K562 (cell line): ENCODE measurements at regions not wholly inside any gene's neighbourhood (a gene's known extent, or its start where the extent isn't known, plus 50 kb on each side); places are given as distances from the start of the nearest gene placed in this dataset.

Experiments
- ATAC-seq: fragments of 200-7000 bp; cut with Tn5 transposase; 3 replicates; pipeline ENCODE4 v1.9.1; 2020; ENCODE audit warnings: moderate library complexity
- BruUV-seq: library from RNA; stranded (reverse); fragments of 400-500 nt; replicated peaks from 2 replicates; lab custom pipeline; 2021; lab: Mats Ljungman, UMichigan
- CTCF ChIA-PET: fragments of 300-600 bp; formaldehyde crosslinking; extraction: SDS; loops from one replicate; lab custom pipeline; 2021; ENCODE audit warnings: low intra/inter-chr PET ratio; lab: Yijun Ruan, JAX
- POLR2A ChIA-PET: fragments of 300-600, 350-650 bp; sonication (Branson Sonifier 250); formaldehyde crosslinking; extraction: SDS; loops from one replicate; lab custom pipeline; 2021; ENCODE audit warnings: antibody characterized with exemption, inconsistent platforms; lab: Yijun Ruan, JAX
- DNase-seq, 4 experiments: peaks; one replicate each; pipeline versions ENCODE4 v3.0.0 to v3.0.0-alpha.2; 2011 to 2018; ENCODE audit warnings: low spot score in 3 of 4, mixed read lengths in 3 of 4; ENCODE audit errors: extremely low read depth in 1 of 4
- FAIRE-seq: peaks from 2 replicates; lab custom pipeline; 2011; peaks lifted over from hg19 to GRCh38; lab: Jason Lieb, UNC
- H2AFZ ChIP-seq: 2 replicates; pipeline ENCODE4 v1.6.0; 2011; ENCODE audit warnings: low read depth, low read length, control low read depth, inconsistent platforms
- H3K27ac ChIP-seq: fragments of 200-600 bp; 3 replicates; pipeline ENCODE4 v1.8.0; 2011; ENCODE audit warnings: low read depth, mild to moderate bottlenecking, control low read depth, inconsistent platforms, low read length, moderate library complexity, mixed read lengths; ENCODE audit errors: extremely low read depth
- H3K27me3 ChIP-seq, 2 experiments: fragments of 300-600 bp in 1 of 2; 2 replicates in 1 of 2; 3 replicates in 1 of 2; pipeline versions ENCODE4 v1.6.0 to v1.8.0; 2011; ENCODE audit warnings: inconsistent platforms in 2 of 2, low read length in 2 of 2, mild to moderate bottlenecking in 1 of 2, mixed read lengths in 1 of 2, moderate library complexity in 1 of 2; ENCODE audit not compliant: control insufficient read depth in 2 of 2, insufficient read depth in 2 of 2
- H3K36me3 ChIP-seq: fragments of 300-600 bp; 3 replicates; pipeline ENCODE4 v1.8.0; 2011; ENCODE audit warnings: mild to moderate bottlenecking, low read length, inconsistent platforms; ENCODE audit not compliant: control insufficient read depth, insufficient read depth
- H3K4me1 ChIP-seq, 2 experiments: fragments of 200-600 bp in 1 of 2; replicated peaks in 1 of 2; 2 replicates in 1 of 2; 3 replicates in 1 of 2; pipeline versions ENCODE4 v1.5.1 to v1.8.0; 2011; ENCODE audit warnings: inconsistent platforms in 2 of 2, low read length in 2 of 2, mild to moderate bottlenecking in 1 of 2, mixed read lengths in 1 of 2, moderate library complexity in 1 of 2; ENCODE audit not compliant: control insufficient read depth in 2 of 2, insufficient read depth in 2 of 2
- H3K4me2 ChIP-seq: 2 replicates; pipeline ENCODE4 v1.6.1; 2011; ENCODE audit warnings: low read length, control low read depth, inconsistent platforms, mixed read lengths; ENCODE audit not compliant: insufficient read depth
- H3K4me3 ChIP-seq: fragments of 200-600 bp; sonication (generic), shearing (Covaris generic); 2 replicates; pipeline ENCODE4 v1.5.1; 2016; ENCODE audit warnings: control low read depth, inconsistent platforms
- H3K79me2 ChIP-seq: fragments of 200-600 bp; 3 replicates; pipeline ENCODE4 v1.8.0; 2011; ENCODE audit warnings: low read length, inconsistent platforms; ENCODE audit not compliant: control insufficient read depth, insufficient read depth
- H3K9ac ChIP-seq, 2 experiments: 2 replicates each; pipeline versions ENCODE4 v1.6.0 to v1.6.1; 2011; ENCODE audit warnings: low read depth in 2 of 2, low read length in 2 of 2, control low read depth in 1 of 2, inconsistent platforms in 1 of 2, mild to moderate bottlenecking in 1 of 2, mixed read lengths in 1 of 2; ENCODE audit not compliant: insufficient read depth in 1 of 2
- H3K9me1 ChIP-seq: one replicate; pipeline ENCODE4 v1.6.0; 2011; ENCODE audit warnings: inconsistent platforms, mild to moderate bottlenecking, low read length, moderate library complexity; ENCODE audit not compliant: control insufficient read depth, insufficient read depth
- H3K9me3 ChIP-seq: replicated peaks from 2 replicates; pipeline ENCODE4 v1.5.1; 2011; ENCODE audit warnings: low read depth, low read length, inconsistent platforms; ENCODE audit not compliant: control insufficient read depth, insufficient read depth
- H4K20me1 ChIP-seq: replicated peaks from 2 replicates; pipeline ENCODE4 v1.6.1; 2011; ENCODE audit warnings: low read length, inconsistent platforms, mixed read lengths; ENCODE audit not compliant: control insufficient read depth, insufficient read depth
- ARHGAP35 ChIP-seq: fragments of 450-650 bp; IDR thresholded peaks from 2 replicates; pipeline ENCODE4 v1.6.1; 2018; ENCODE audit not compliant: partially characterized antibody
- ASH1L ChIP-seq: fragments of 450-650 bp; IDR thresholded peaks from 2 replicates; pipeline ENCODE4 v1.6.1; 2018; ENCODE audit warnings: borderline replicate concordance, mild to moderate bottlenecking, low read depth; ENCODE audit not compliant: partially characterized antibody
- EGR1 ChIP-seq: fragments of 450-650 bp; conservative IDR thresholded peaks from 2 replicates; pipeline ENCODE4 v1.6.1; 2017; ENCODE audit warnings: mild to moderate bottlenecking
- ESRRB ChIP-seq: fragments of 250-450 bp; sonication (Bioruptor Pico); IDR thresholded peaks from 2 replicates; pipeline ENCODE4 v1.5.0; 2020; ENCODE audit warnings: mild to moderate bottlenecking, moderate library complexity, borderline replicate concordance
- ETV5 ChIP-seq: sonication (generic); formaldehyde crosslinking; IDR thresholded peaks from 2 replicates; pipeline ENCODE4 v1.4.0; 2020; ENCODE audit warnings: low read depth, mild to moderate bottlenecking, missing genetic modification reagents
- GABPB1 ChIP-seq: sonication (generic); formaldehyde crosslinking; IDR thresholded peaks from 2 replicates; pipeline ENCODE4 v1.8.0; 2022; ENCODE audit warnings: mild to moderate bottlenecking, missing genetic modification reagents
- HBP1 ChIP-seq: fragments of 450-650 bp; formaldehyde crosslinking; IDR thresholded peaks from 2 replicates; pipeline ENCODE4 v1.4.0; 2022; ENCODE audit warnings: missing genetic modification characterization
- HDAC8 ChIP-seq: fragments of 450-650 bp; IDR thresholded peaks from 2 replicates; pipeline ENCODE4 v1.6.1; 2016; ENCODE audit warnings: mild to moderate bottlenecking, missing genetic modification characterization, moderate library complexity, missing compliant biosample characterization
- HOMEZ ChIP-seq: fragments of 250-450 bp; sonication (Bioruptor Pico); IDR thresholded peaks from 2 replicates; pipeline ENCODE4 v1.4.0; 2020; ENCODE audit warnings: mild to moderate bottlenecking, moderate library complexity
- PML ChIP-seq: IDR thresholded peaks from 2 replicates; pipeline ENCODE4 v1.6.1; 2012; ENCODE audit warnings: low read length, inconsistent platforms
- SIN3B ChIP-seq: fragments of 450-650 bp; IDR thresholded peaks from 2 replicates; pipeline ENCODE4 v1.6.1; 2017; ENCODE audit warnings: low read depth, mild to moderate bottlenecking, moderate library complexity
- YY1 ChIP-seq, 3 experiments: IDR thresholded peaks; 2 replicates each; pipeline ENCODE4 v1.6.1; 2011; ENCODE audit warnings: low read length in 2 of 3, mild to moderate bottlenecking in 2 of 3, moderate library complexity in 2 of 3, borderline replicate concordance in 1 of 3, control low read depth in 1 of 3, low read depth in 1 of 3; ENCODE audit not compliant: insufficient read depth in 3 of 3, insufficient replicate concordance in 2 of 3, control insufficient read depth in 1 of 3, insufficient read length in 1 of 3; ENCODE audit errors: extremely low read depth in 1 of 3
- ZFP1 ChIP-seq: fragments of 450-650 bp; formaldehyde crosslinking; IDR thresholded peaks from 2 replicates; pipeline ENCODE4 v1.4.0; 2020; ENCODE audit warnings: mild to moderate bottlenecking, mixed read lengths
- ZNF354B ChIP-seq: fragments of 250-450 bp; sonication (Bioruptor Pico); IDR thresholded peaks from 2 replicates; pipeline ENCODE4 v1.4.0; 2020
- WGBS: fragments of 100-300 bp; shearing (Covaris generic); methylation state at CpG from one replicate; pipeline ENCODE4 v1.1.6; 2016; ENCODE audit warnings: low coverage, mixed read lengths; ENCODE audit not compliant: insufficient coverage; ENCODE audit errors: missing lambda C conversion rate; 5-methylcytosine and 5-hydroxymethylcytosine counted together
- in situ Hi-C: fragments of 300-500 bp; cut with MboI; formaldehyde crosslinking; loops from 4 replicates; pipeline ENCODE4 v1.15.0; 2018; ENCODE audit warnings: inconsistent platforms, mixed read lengths
- intact Hi-C: fragments of 100-400 bp; cut with micrococcal nuclease; formaldehyde crosslinking; loops from 2 replicates; pipeline ENCODE4 v1.14.2; 2022
- TF ChIP-seq, protein P1 (sequence below): fragments of 450-650 bp; IDR thresholded peaks from 2 replicates; pipeline ENCODE4 v1.6.1; 2016; ENCODE audit warnings: low read depth, mild to moderate bottlenecking, moderate library complexity
- TF ChIP-seq, protein P2 (sequence below): fragments of 200-800 bp; sonication (Bioruptor generic); IDR thresholded peaks from 2 replicates; pipeline ENCODE4 v1.6.1; 2017; ENCODE audit warnings: missing genetic modification characterization, missing compliant biosample characterization

DNA sequence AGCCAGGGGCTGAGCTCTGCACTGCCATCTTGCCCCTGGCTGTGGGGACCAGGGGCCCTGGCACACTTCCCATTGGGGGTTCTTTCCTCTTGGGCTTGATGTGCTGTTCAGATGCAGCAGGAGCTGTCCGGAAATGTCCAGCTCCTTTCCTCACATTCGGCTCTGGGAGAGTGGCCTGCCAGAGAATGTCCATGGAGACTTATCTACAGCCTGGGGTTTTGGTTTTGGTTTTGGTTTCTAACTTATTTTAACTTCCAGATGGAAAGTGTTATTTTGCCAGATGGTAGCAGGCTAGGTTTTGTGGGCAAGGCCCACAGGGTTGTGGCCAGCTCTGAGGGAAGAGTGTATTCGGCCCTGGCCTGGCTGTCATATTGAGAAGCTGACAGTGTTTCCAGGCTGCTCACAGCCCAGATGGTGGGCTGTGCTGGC, 177.3 kb downstream of the ANKRD30B start (continued):
- no peak for TF ChIP-seq ASH1L
- TF ChIP-seq GABPB1 (CRISPR knock-in tag): no peak
- no peak for TF ChIP-seq EGR1
- no peak for TF ChIP-seq SIN3B
- TF ChIP-seq, protein P1, sequence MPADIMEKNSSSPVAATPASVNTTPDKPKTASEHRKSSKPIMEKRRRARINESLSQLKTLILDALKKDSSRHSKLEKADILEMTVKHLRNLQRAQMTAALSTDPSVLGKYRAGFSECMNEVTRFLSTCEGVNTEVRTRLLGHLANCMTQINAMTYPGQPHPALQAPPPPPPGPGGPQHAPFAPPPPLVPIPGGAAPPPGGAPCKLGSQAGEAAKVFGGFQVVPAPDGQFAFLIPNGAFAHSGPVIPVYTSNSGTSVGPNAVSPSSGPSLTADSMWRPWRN: no peak
- TF ChIP-seq ZNF354B: no peak
- TF ChIP-seq HBP1 (CRISPR knock-in tag): no peak

DNA sequence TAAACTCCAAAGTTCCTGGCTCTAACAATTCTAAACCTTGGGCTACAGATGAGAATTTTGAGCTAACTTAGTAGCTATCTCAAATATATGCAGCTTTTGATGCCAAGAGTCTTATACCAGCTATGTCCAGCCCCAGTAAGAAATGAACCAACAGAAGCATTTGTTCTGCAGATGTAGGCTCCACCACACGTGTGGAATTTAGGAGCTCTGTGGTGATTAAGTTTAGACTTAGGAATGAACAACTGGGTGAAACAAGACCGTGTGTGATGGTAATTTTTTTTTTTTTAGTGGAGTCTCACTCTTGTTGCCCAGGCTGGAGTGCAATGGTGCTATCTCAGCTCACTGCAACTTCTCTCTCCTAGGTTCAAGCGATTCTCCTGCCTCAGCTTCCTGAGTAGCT, 179.7 kb downstream of the ANKRD30B start:
- Histone ChIP-seq H3K9me1 (no peaks in the 10 kb centered on the region), H3K9me3 (no peaks in the 10 kb centered on the region), H3K36me3 (no peaks in the 10 kb centered on the region), H4K20me1 (no peaks in the 10 kb centered on the region), H3K4me1 (no peaks in the 10 kb centered on the region), H3K4me2 (no peak overlapping the region), H2AFZ (no peak overlapping the region), H3K27me3 (no peaks in the 10 kb centered on the region), H3K9ac (no peak overlapping the region), H3K27ac (no peak overlapping the region), H3K4me3 (no peak overlapping the region), H3K79me2 (no peaks in the 10 kb centered on the region)
- ChIA-PET POLR2A (no interaction called here), CTCF (no interaction called here)
- ATAC-seq (no peak), FAIRE-seq (no peak), DNase-seq (no peak)
- 0% methylated on average over 2 of the region's 3 CpGs for WGBS
- in situ Hi-C loops: no loop called here
- intact Hi-C loops: no loop called here
- no TSS peak for BruUV-seq
- TF ChIP-seq HDAC8 (no peak), ETV5 (CRISPR knock-in tag) (no peak), HOMEZ (CRISPR knock-in tag) (no peak), ZFP1 (CRISPR knock-in tag) (no peak), PML (no peak), ARHGAP35 (no peak), YY1 (IDR thresholded peaks at IDR 0.05; ENCODE audit: borderline replicate concordance in 1 of 3, control insufficient read depth in 1 of 3, extremely low read depth in 1 of 3, insufficient read depth in 3 of 3, insufficient read length in 1 of 3, insufficient replicate concordance in 2 of 3, low read depth in 1 of 3, low read length in 2 of 3) (no peak), ESRRB (CRISPR knock-in tag) (no peak)
- TF ChIP-seq, protein P2, sequence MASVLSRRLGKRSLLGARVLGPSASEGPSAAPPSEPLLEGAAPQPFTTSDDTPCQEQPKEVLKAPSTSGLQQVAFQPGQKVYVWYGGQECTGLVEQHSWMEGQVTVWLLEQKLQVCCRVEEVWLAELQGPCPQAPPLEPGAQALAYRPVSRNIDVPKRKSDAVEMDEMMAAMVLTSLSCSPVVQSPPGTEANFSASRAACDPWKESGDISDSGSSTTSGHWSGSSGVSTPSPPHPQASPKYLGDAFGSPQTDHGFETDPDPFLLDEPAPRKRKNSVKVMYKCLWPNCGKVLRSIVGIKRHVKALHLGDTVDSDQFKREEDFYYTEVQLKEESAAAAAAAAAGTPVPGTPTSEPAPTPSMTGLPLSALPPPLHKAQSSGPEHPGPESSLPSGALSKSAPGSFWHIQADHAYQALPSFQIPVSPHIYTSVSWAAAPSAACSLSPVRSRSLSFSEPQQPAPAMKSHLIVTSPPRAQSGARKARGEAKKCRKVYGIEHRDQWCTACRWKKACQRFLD: no peak
